Peyer's patch (tissue), 4 donors: ENCODE measurements at regions not wholly inside any gene's neighbourhood (a gene's known extent, or its start where the extent isn't known, plus 50 kb on each side); places are given as distances from the start of the nearest gene placed in this dataset.

Experiments
- DNase-seq, 3 donors: peaks; one replicate each; pipeline ENCODE4 v3.0.0-alpha.2; 2017 to 2019
- H3K27ac ChIP-seq, 4 donors: fragments of 200-600 bp; sonication (generic); one replicate each; pipeline ENCODE4 v1.5.1; 2016 to 2019
- H3K27me3 ChIP-seq, 2 donors: fragments of 200-600 bp; sonication (generic); one replicate each; pipeline ENCODE4 v1.5.1; 2019
- H3K36me3 ChIP-seq, 3 donors: fragments of 200-600 bp; sonication (generic); one replicate each; pipeline ENCODE4 v1.5.1; 2016 to 2019
- H3K4me1 ChIP-seq, 4 donors: fragments of 200-600 bp; sonication (generic); one replicate each; pipeline ENCODE4 v1.5.1; 2016 to 2019
- H3K4me3 ChIP-seq, 4 donors: fragments of 200-600 bp; sonication (generic); 1 replicate in 3 of 4; 2 replicates in 1 of 4; pipeline ENCODE4 v1.5.1; 2016 to 2019; ENCODE audit warnings: mild to moderate bottlenecking in 1 of 4
- H3K9me3 ChIP-seq, 4 donors: fragments of 200-600 bp; sonication (generic); one replicate each; pipeline ENCODE4 v1.5.1; 2016 to 2019; ENCODE audit warnings: mild to moderate bottlenecking in 1 of 4
- CTCF ChIP-seq, 6 experiments: fragments of 450-650 bp in 4 of 6; fragments of 200-600 bp in 2 of 6; sonication (generic) in 1 of 6; IDR thresholded peaks; one replicate each; pipeline ENCODE4 v1.5.1; 2017 to 2019; ENCODE audit warnings: antibody characterized with exemption in 6 of 6, mild to moderate bottlenecking in 3 of 6, moderate library complexity in 1 of 6
- POLR2A ChIP-seq, 2 donors: fragments of 450-650 bp; IDR thresholded peaks; one replicate each; pipeline ENCODE4 v1.5.1; 2017; ENCODE audit warnings: antibody characterized with exemption in 2 of 2, mild to moderate bottlenecking in 2 of 2, moderate library complexity in 2 of 2

- TF ChIP-seq CTCF (IDR thresholded peaks at IDR 0.05) (no peak), POLR2A (IDR thresholded peaks at IDR 0.05) (no peak)
- DNase-seq = no peak
- Histone ChIP-seq H3K4me1 (no peaks in the 10 kb centered on the region), H3K4me3 (no peak overlapping the region), H3K9me3 (no peaks in the 10 kb centered on the region), H3K36me3 (no peaks in the 10 kb centered on the region), H3K27me3 (no peaks in the 10 kb centered on the region), H3K27ac (no peak overlapping the region)
These were observed 284.6 kb upstream of the DPYD start for GRCh38 chr1:98205291-98206017.

DNA sequence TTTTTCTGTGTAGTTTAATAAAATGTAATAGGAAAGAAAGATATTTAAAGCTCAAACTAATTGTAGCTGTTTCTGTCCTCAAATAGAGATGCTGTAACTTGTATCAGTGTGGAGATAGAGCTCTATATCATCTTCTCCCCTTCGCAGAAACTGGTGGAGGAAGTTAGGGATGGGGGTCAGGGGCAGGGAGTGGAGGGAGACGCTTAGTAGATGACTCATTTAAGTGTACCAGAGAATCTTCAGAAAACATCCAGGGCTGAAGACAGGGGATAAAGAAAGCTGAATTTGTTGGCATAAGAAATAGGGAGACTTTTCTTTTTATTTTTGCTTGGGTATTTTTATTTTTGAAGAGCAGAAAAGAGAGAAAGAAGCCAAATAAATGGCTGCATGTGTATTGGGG lies 282.6 kb upstream of the DPYD start:
- DNase-seq = no peak
- H3K4me3 ChIP-seq = no peak overlapping the region
- no peaks in the 10 kb centered on the region for H3K4me1 ChIP-seq
- no peak overlapping the region for H3K27ac ChIP-seq
- H3K36me3 ChIP-seq = no peaks in the 10 kb centered on the region
- TF ChIP-seq CTCF (IDR thresholded peaks at IDR 0.05) (no peak), POLR2A (IDR thresholded peaks at IDR 0.05) (no peak)
- H3K9me3 ChIP-seq = no peaks in the 10 kb centered on the region
- no peaks in the 10 kb centered on the region for H3K27me3 ChIP-seq

GRCh38 chr1:98201666-98202081 lies 280.8 kb upstream of the DPYD start:
- DNase-seq = no peak
- TF ChIP-seq POLR2A (IDR thresholded peaks at IDR 0.05) = no peak
- no peak for TF ChIP-seq CTCF (IDR thresholded peaks at IDR 0.05)
- Histone ChIP-seq H3K4me3 (no peak overlapping the region), H3K9me3 (no peaks in the 10 kb centered on the region), H3K36me3 (no peaks in the 10 kb centered on the region), H3K4me1 (no peaks in the 10 kb centered on the region), H3K27me3 (no peaks in the 10 kb centered on the region), H3K27ac (no peak overlapping the region)

DNA sequence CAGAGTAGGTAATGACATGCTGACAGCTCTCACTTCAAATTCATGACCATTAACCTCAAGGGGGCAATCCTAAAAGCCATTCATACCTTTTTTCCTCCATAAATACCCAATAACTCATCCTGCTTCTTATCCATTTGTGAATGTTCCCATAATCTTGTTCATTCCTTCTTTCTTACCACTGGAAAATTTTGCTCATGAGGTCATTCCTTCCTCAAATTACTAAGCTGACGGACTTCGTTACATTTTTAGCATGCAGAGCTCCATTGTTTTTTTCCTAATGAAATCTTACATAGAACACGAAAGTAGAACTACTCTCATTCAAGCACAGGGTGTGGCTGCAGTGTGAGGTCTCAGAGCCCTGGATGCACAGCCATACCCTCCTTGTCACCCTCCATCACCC lies 276.5 kb upstream of the DPYD start:
- Histone ChIP-seq H3K27ac (no peak overlapping the region), H3K36me3 (no peaks in the 10 kb centered on the region), H3K27me3 (no peaks in the 10 kb centered on the region), H3K9me3 (no peaks in the 10 kb centered on the region), H3K4me3 (no peak overlapping the region), H3K4me1 (no peaks in the 10 kb centered on the region)
- no peak for DNase-seq
- TF ChIP-seq CTCF (IDR thresholded peaks at IDR 0.05) (no peak), POLR2A (IDR thresholded peaks at IDR 0.05) (no peak)

- TF ChIP-seq POLR2A (IDR thresholded peaks at IDR 0.05) = no peak
- TF ChIP-seq CTCF (IDR thresholded peaks at IDR 0.05) = no peak
- H3K27ac ChIP-seq = no peak overlapping the region
- H3K9me3 ChIP-seq = no peaks in the 10 kb centered on the region
- no peaks in the 10 kb centered on the region for H3K27me3 ChIP-seq
- H3K4me1 ChIP-seq = no peaks in the 10 kb centered on the region
- no peak overlapping the region for H3K4me3 ChIP-seq
- H3K36me3 ChIP-seq = no peaks in the 10 kb centered on the region
- no peak for DNase-seq
These were observed 275.2 kb upstream of the DPYD start for GRCh38 chr1:98196012-98196411.

- TF ChIP-seq CTCF (IDR thresholded peaks at IDR 0.05) (no peak), POLR2A (IDR thresholded peaks at IDR 0.05) (no peak)
- no peak for DNase-seq
- H3K27ac ChIP-seq = no peak overlapping the region
- no peak overlapping the region for H3K4me3 ChIP-seq
- H3K4me1 ChIP-seq = no peaks in the 10 kb centered on the region
- no peaks in the 10 kb centered on the region for H3K9me3 ChIP-seq
- no peaks in the 10 kb centered on the region for H3K27me3 ChIP-seq
- H3K36me3 ChIP-seq = no peaks in the 10 kb centered on the region
These were observed 267.9 kb upstream of the DPYD start for GRCh38 chr1:98188774-98189173.
